VCaP (cell line): ENCODE measurements at regions not wholly inside any gene's neighbourhood (a gene's known extent, or its start where the extent isn't known, plus 50 kb on each side); places are given as distances from the start of the nearest gene placed in this dataset.

Source experiments
- H3K27ac ChIP-seq: fragments of 450-650 bp; 2 replicates; pipeline ENCODE4 v1.5.1; 2017
- TF ChIP-seq, protein P1 (sequence below): fragments of 450-650 bp; conservative IDR thresholded peaks from 2 replicates; pipeline ENCODE4 v1.5.1; 2017; ENCODE audit warnings: mild to moderate bottlenecking, moderate library complexity

DNA sequence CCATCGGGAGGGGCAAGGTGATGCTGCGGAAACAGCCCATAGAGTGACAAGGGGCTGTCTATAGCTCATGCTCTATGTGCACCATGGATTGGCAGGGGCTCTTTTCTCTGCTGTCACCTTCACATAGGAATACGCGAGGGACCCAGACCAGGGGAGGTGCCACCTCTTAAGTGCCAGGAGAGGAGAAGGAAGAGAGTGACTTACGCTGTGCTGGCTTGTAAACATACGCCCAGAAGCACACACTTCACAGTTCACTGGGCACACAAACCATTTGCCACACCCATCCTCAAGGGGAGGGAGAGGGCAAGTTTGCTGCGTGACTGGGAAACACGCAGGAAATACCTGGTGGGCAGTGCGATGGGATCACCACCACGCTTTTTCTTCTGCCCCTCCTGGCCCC lies 65.1 kb upstream of the GPR45 start:
- TF ChIP-seq, protein P1, sequence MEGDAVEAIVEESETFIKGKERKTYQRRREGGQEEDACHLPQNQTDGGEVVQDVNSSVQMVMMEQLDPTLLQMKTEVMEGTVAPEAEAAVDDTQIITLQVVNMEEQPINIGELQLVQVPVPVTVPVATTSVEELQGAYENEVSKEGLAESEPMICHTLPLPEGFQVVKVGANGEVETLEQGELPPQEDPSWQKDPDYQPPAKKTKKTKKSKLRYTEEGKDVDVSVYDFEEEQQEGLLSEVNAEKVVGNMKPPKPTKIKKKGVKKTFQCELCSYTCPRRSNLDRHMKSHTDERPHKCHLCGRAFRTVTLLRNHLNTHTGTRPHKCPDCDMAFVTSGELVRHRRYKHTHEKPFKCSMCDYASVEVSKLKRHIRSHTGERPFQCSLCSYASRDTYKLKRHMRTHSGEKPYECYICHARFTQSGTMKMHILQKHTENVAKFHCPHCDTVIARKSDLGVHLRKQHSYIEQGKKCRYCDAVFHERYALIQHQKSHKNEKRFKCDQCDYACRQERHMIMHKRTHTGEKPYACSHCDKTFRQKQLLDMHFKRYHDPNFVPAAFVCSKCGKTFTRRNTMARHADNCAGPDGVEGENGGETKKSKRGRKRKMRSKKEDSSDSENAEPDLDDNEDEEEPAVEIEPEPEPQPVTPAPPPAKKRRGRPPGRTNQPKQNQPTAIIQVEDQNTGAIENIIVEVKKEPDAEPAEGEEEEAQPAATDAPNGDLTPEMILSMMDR, result no peak

DNA sequence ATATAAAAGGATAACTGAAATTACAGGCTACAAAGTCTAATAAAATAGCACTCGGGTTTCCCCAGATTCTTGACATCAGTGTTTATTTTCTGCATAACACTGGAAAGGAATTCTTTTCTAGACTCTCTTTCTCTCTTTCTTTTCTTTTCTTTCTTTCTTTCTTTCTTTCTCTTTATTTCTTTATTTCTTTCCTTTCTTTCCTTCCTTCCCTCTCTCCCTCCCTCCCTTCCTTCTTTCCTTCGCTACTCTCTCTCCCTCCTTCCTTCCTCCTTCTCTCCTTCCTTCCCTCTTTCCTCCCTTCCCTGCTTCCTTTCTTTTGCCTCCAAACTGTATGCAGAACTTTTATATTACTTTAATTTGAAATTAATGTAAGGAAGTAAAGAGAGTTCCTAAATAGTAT lies 64.5 kb upstream of the GPR45 start:
- TF ChIP-seq, protein P1, result no peak
- peak overlapping the region; percentile 74 for H3K27ac ChIP-seq

More for the DNA sequence above, 65.1 kb upstream of the GPR45 start:
- H3K27ac ChIP-seq, result peak overlapping the region; percentile 74

DNA sequence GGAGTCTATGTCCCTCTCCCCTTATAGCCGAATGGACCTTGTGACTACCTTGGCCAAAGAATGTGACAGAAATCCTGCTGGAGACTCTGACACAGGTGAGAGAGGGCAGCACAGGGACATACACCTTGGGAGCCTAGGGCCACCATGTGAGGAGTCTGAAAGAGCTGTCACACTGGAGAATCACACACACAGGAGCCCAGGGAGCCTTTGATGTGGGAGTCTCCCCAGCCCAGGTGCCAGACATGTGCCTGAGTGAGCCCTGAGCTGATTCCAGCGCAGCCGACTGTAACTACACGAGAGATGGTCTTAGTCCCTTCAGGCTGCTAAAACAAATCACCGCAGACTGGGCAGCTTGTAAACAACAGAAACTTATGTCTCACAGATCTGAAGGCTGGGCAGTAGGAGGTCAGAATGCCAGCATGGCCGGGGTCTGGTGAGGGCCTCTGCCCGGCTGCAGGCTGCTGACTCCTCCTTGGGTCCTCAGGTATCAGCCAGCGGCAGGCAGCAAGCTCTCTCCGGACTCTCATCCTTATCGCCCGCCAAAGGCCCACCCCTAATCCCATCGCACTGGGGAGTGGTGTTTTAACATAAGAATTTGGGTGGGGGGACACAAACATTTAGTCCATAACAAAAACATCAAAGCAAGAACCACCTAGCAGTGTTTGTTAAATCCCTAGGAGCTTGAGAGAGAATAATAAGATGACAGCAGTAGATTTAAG lies 63.8 kb upstream of the GPR45 start:
- TF ChIP-seq, protein P1, result no peak

DNA sequence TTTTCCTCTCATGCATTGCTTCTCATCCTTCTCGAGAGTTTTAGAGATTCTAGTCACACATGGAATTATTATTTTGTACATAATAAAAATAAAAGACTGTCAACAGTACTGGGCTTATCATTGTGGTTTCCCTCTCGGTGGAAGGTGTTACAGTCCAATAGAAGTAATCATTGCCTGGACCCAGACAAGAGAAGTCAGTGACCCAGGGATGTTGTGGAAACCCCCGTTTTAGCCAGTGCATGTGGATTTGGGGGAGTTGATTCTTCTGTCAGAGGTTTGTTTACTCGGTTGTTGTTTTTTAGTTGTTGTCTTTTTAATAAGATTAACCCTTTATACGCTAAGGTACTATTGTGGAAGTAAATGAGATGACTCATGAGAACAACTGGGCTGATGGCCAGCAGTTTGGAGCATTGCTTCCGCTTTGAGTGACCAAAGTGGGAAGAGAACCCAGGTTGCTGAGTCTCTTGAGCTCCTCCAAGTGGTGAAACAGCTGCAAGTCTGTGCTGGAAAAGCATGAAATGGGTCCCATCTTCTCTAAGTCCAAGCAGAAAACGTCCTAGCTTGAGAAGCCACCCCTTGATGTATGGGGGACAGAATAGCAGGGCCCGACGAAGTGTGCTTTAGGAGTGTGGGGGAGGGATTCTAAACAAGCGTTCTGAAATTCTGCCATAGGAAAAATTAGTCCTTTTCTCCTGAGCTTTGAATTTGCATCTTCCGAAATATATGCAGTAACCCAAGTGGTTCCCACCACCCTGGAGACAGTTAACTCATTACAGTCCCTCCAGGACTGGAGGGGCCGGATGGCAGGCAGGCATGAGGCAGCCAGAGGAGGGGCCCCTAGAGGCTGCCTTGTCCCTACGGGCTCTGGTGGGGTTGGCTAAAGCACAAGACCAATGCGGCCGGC lies 61.8 kb upstream of the GPR45 start:
- no peak overlapping the region for H3K27ac ChIP-seq
- TF ChIP-seq, protein P1, result peak; percentile 81

More for the DNA sequence above, 63.8 kb upstream of the GPR45 start:
- no peak overlapping the region for H3K27ac ChIP-seq

DNA sequence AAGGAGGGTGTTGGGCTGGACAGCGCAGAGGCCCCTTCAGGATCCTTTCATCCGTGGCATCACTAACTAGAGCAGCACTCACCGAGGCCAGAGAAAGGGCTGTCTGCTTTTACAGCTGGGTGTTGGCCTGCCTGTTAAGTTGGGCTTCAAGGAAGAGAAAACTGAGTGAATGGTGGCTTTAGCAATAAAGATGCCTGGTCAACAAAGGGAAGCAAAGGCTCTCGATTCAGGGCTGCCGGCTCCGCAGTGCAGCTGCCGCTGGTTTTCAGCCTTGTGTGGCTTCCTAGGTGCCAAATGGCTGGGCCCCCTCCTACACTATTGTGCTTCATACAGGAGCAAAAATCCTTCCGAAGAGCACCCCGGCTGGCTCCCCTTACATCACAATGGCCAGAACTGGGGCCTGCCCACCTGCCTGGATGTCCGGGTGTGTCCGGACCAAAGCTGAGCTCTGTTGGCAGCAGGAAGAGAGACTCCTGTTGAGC lies 61.0 kb upstream of the GPR45 start:
- no peak overlapping the region for H3K27ac ChIP-seq
- TF ChIP-seq, protein P1, result no peak

DNA sequence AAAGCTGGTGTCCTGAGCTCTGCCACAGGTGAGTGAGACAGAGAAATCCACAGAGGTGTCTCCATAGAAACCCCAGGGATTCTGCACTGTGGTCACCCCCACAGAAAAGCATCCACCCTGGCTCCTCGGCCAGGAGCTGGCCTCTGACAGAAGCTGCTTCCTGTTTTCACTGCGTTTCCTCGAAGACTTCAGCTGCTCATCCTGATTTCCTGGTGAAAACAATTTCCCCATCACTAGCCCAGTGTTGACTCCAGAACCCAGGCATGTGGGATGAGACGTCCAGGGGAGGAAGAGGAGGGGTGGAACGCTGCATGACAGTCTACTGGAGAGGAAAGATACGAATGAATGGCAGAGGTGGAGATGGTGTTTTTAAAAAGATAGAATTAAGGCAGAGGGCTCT lies 60.3 kb upstream of the GPR45 start:
- TF ChIP-seq, protein P1, result no peak
- no peak overlapping the region for H3K27ac ChIP-seq
